ENCODE measurements at regions not wholly inside any gene's neighbourhood (a gene's known extent, or its start where the extent isn't known, plus 50 kb on each side); places are given as distances from the start of the nearest gene placed in this dataset.

DNA sequence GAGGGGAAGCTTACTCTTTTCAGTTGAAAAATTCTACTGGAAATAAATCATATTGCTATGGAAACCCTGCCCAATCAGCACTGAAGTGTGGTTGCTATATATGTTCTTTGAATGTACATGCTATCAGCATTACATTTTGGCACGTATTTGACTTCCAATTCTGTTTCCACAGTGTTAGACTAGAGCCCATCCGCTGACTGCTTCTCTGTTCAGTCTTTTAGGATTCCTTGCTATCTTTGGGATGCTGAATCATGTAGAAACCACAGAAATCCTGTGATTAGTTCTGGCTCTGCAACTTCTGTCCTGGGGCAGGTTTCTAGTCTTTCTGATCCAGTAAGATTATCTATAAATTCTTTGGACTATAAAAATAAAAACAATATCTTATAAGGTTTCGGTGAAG, 128.2 kb upstream of the SLC7A14 start:
- Histone ChIP-seq H3K36me3 (replicated peaks in 1 of 2; ENCODE audit: control insufficient read depth in 1 of 2, insufficient read depth in 2 of 2, low read length in 1 of 2) (no peaks in the 10 kb centered on the region), H3K4me3 (ENCODE audit: low read depth in 2 of 2, low read length in 1 of 2) (no peak overlapping the region), H3F3A (replicated peaks; ENCODE audit: insufficient read depth) (peaks cover 41% of the 10 kb centered on the region), H3K4me2 (peak overlapping the region; percentile 29; the same call in 1 of the 2 replicates), H3K9ac (peak overlapping the region; percentile 36), H2AFZ (ENCODE audit: low read depth) (no peak overlapping the region), H4K20me1 (ENCODE audit: insufficient read depth) (no peaks in the 10 kb centered on the region), H3K4me1 (ENCODE audit: control insufficient read depth in 1 of 2, insufficient read depth in 2 of 2, low read depth in 1 of 2, low read length in 1 of 2) (peaks cover 2 to 18% of the 10 kb centered on the region in 2 experiments; a peak in 3 of 4 replicates), H3K27ac (ENCODE audit: low read depth in 2 of 2, low read length in 1 of 2) (peak overlapping the region; percentile 40 to 80; a peak in 3 of 4 replicates), H3K79me2 (ENCODE audit: insufficient read depth) (no peaks in the 10 kb centered on the region), H3K9me3 (0 out of 2 replicates have a peak, but pooled peaks cover 5% of the 10 kb centered on the region), H3K27me3 (ENCODE audit: insufficient read depth) (no peaks in the 10 kb centered on the region), H3K9me2 (no peaks in the 10 kb centered on the region)
- WGBS (ENCODE audit: low lambda C conversion rate), result 44% methylated on average over 3 of the region's 3 CpGs
- ChIA-PET POLR2A (no interaction called here), CTCF (interaction anchor here (0.6 to 1.1 kb wide), 3 partner anchors 23 to 301 kb away, joined by 3 read pairs; no protein-coding TSS in a partner anchor)
- no peak for DNase-seq
- TF ChIP-seq SIN3A (IDR thresholded peaks at IDR 0.05; ENCODE audit: borderline replicate concordance, low read depth, low read length) (no peak), MEF2A (IDR thresholded peaks at IDR 0.05; ENCODE audit: borderline replicate concordance, low read depth) (peak; percentile 82), RAD21 (IDR thresholded peaks at IDR 0.05; ENCODE audit: low read length) (no peak), NFIC (IDR thresholded peaks at IDR 0.05; ENCODE audit: borderline replicate concordance) (peak; percentile 55), FOSL2 (IDR thresholded peaks at IDR 0.05; ENCODE audit: borderline replicate concordance, low read depth) (no peak)

DNA sequence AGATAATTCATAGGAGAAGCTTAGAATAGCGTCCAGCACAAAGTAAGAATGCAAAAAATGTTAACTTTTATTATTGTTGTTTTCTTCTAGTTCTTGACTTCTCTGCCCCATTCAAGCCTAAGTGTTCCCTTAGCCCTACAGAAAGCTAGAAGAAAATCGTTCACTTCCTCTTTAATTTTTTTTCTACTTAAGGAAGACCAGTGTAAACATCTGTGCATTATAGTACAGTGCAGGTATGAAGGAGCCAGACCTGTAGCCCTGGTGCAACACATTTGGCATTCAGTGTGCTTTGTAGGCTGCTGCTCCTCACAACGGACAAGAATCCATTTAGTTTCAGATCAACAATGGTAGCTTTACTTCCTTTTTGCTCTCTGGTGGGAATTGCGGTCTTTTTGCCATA, 127.8 kb upstream of the SLC7A14 start:
- Histone ChIP-seq H3K4me3 (ENCODE audit: low read depth in 2 of 2, low read length in 1 of 2) (no peak overlapping the region), H3K36me3 (replicated peaks in 1 of 2; ENCODE audit: control insufficient read depth in 1 of 2, insufficient read depth in 2 of 2, low read length in 1 of 2) (no peaks in the 10 kb centered on the region), H3K9ac (peak overlapping the region; percentile 36), H4K20me1 (ENCODE audit: insufficient read depth) (no peaks in the 10 kb centered on the region), H3K9me2 (no peaks in the 10 kb centered on the region), H3K4me1 (ENCODE audit: control insufficient read depth in 1 of 2, insufficient read depth in 2 of 2, low read depth in 1 of 2, low read length in 1 of 2) (peaks cover 2 to 18% of the 10 kb centered on the region in 2 experiments; a peak in 3 of 4 replicates), H3K27ac (ENCODE audit: low read depth in 2 of 2, low read length in 1 of 2) (peak overlapping the region; percentile 70 to 80; a peak in 3 of 4 replicates), H3K4me2 (peak overlapping the region; percentile 29), H3K79me2 (ENCODE audit: insufficient read depth) (no peaks in the 10 kb centered on the region), H3K27me3 (ENCODE audit: insufficient read depth) (no peaks in the 10 kb centered on the region), H2AFZ (ENCODE audit: low read depth) (no peak overlapping the region), H3K9me3 (0 out of 2 replicates have a peak, but pooled peaks cover 5% of the 10 kb centered on the region), H3F3A (replicated peaks; ENCODE audit: insufficient read depth) (peaks cover 41% of the 10 kb centered on the region)
- no peak for DNase-seq
- POLR2A ChIA-PET, result no interaction called here
- TF ChIP-seq POLR2AphosphoS5 (IDR thresholded peaks at IDR 0.05; ENCODE audit: low read depth, low read length), result no peak
- TF ChIP-seq ELF1 (IDR thresholded peaks at IDR 0.05), result no peak
- no peak for TF ChIP-seq TCF12 (IDR thresholded peaks at IDR 0.05)
- TF ChIP-seq, protein P1, sequence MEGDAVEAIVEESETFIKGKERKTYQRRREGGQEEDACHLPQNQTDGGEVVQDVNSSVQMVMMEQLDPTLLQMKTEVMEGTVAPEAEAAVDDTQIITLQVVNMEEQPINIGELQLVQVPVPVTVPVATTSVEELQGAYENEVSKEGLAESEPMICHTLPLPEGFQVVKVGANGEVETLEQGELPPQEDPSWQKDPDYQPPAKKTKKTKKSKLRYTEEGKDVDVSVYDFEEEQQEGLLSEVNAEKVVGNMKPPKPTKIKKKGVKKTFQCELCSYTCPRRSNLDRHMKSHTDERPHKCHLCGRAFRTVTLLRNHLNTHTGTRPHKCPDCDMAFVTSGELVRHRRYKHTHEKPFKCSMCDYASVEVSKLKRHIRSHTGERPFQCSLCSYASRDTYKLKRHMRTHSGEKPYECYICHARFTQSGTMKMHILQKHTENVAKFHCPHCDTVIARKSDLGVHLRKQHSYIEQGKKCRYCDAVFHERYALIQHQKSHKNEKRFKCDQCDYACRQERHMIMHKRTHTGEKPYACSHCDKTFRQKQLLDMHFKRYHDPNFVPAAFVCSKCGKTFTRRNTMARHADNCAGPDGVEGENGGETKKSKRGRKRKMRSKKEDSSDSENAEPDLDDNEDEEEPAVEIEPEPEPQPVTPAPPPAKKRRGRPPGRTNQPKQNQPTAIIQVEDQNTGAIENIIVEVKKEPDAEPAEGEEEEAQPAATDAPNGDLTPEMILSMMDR (IDR thresholded peaks at IDR 0.05), result no peak
- CTCF ChIA-PET, result interaction anchor here (0.6 to 1.4 kb wide), 5 partner anchors 11 to 300 kb away, joined by 3 to 6 read pairs (median 3); no protein-coding TSS in a partner anchor
- WGBS (ENCODE audit: low lambda C conversion rate), result 78% methylated on average over 4 of the region's 4 CpGs

DNA sequence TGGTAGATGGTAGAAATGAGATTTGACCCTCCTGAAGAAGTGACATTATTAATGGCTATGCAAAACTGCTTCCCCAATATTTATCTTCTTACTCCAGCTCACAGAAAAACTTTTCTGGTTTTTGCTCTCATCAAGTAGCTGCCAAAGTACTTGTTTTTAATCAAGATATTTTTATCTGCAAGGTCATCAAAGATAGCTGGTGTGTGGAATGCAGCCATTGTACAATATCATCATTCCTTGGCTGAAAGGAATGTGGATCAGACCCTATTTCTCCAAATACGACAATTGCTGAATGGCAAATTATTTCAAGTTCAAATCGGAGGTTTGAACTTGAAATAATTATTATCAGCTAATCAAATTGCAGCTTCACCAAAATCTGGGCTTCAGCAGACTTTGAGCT, 126.9 kb upstream of the SLC7A14 start:
- ChIA-PET POLR2A (no interaction called here), CTCF (interaction anchor here (0.9 to 1.4 kb wide), 3 partner anchors 10 to 98 kb away, joined by 3 to 6 read pairs (median 3); no protein-coding TSS in a partner anchor)
- TF ChIP-seq FOXM1 (IDR thresholded peaks at IDR 0.05; ENCODE audit: low read depth), result no peak
- TF ChIP-seq NFIC (IDR thresholded peaks at IDR 0.05; ENCODE audit: borderline replicate concordance), result peak; percentile 70
- peak in 1 of 2 experiments; percentile 83; a peak in 2 of 4 replicates for TF ChIP-seq EP300 (IDR thresholded peaks at IDR 0.05; ENCODE audit: borderline replicate concordance in 1 of 2, low read depth in 1 of 2, low read length in 1 of 2)
- no peak for TF ChIP-seq MXI1 (IDR thresholded peaks at IDR 0.05; ENCODE audit: low read depth, low read length)
- TF ChIP-seq, protein P2, sequence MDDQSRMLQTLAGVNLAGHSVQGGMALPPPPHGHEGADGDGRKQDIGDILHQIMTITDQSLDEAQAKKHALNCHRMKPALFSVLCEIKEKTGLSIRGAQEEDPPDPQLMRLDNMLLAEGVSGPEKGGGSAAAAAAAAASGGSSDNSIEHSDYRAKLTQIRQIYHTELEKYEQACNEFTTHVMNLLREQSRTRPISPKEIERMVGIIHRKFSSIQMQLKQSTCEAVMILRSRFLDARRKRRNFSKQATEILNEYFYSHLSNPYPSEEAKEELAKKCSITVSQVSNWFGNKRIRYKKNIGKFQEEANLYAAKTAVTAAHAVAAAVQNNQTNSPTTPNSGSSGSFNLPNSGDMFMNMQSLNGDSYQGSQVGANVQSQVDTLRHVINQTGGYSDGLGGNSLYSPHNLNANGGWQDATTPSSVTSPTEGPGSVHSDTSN (IDR thresholded peaks at IDR 0.05), result peak; percentile 65
- peak; percentile 60 for TF ChIP-seq JUND (IDR thresholded peaks at IDR 0.05)
- TF ChIP-seq, protein P3, sequence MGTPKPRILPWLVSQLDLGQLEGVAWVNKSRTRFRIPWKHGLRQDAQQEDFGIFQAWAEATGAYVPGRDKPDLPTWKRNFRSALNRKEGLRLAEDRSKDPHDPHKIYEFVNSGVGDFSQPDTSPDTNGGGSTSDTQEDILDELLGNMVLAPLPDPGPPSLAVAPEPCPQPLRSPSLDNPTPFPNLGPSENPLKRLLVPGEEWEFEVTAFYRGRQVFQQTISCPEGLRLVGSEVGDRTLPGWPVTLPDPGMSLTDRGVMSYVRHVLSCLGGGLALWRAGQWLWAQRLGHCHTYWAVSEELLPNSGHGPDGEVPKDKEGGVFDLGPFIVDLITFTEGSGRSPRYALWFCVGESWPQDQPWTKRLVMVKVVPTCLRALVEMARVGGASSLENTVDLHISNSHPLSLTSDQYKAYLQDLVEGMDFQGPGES (IDR thresholded peaks at IDR 0.05; ENCODE audit: low read depth, low read length), result no peak
- peak; percentile 84 for TF ChIP-seq TCF12 (IDR thresholded peaks at IDR 0.05)
- TF ChIP-seq RXRA (IDR thresholded peaks at IDR 0.05; ENCODE audit: borderline replicate concordance, low read depth), result peak; percentile 39; the same call in 1 of the 2 replicates
- 0 out of 2 replicates have a peak, but pooled peaks have one; percentile 62 for TF ChIP-seq TEAD4 (IDR thresholded peaks at IDR 0.05; ENCODE audit: borderline replicate concordance, insufficient read depth)
- peak; percentile 41; the same call in 1 of the 2 replicates for TF ChIP-seq MEF2A (IDR thresholded peaks at IDR 0.05; ENCODE audit: borderline replicate concordance, low read depth)

More for the DNA sequence above, 126.9 kb upstream of the SLC7A14 start:
- 0 out of 2 replicates have a peak, but pooled peaks cover 5% of the 10 kb centered on the region for H3K9me3 ChIP-seq
- peaks cover 2 to 18% of the 10 kb centered on the region in 2 experiments; a peak in 3 of 4 replicates for H3K4me1 ChIP-seq (ENCODE audit: control insufficient read depth in 1 of 2, insufficient read depth in 2 of 2, low read depth in 1 of 2, low read length in 1 of 2)
- no peaks in the 10 kb centered on the region for H4K20me1 ChIP-seq (ENCODE audit: insufficient read depth)
- H3K36me3 ChIP-seq (replicated peaks in 1 of 2; ENCODE audit: control insufficient read depth in 1 of 2, insufficient read depth in 2 of 2, low read length in 1 of 2), result no peaks in the 10 kb centered on the region
- H2AFZ ChIP-seq (ENCODE audit: low read depth), result no peak overlapping the region
- H3K27me3 ChIP-seq (ENCODE audit: insufficient read depth), result no peaks in the 10 kb centered on the region
- no peaks in the 10 kb centered on the region for H3K9me2 ChIP-seq
- H3K9ac ChIP-seq, result no peak overlapping the region
- H3F3A ChIP-seq (replicated peaks; ENCODE audit: insufficient read depth), result peaks cover 41% of the 10 kb centered on the region
- peak overlapping the region; percentile 70 to 80; a peak in 3 of 4 replicates for H3K27ac ChIP-seq (ENCODE audit: low read depth in 2 of 2, low read length in 1 of 2)
- no peak overlapping the region for H3K4me2 ChIP-seq
- DNase-seq, result no peak
- no peaks in the 10 kb centered on the region for H3K79me2 ChIP-seq (ENCODE audit: insufficient read depth)
- 41% methylated on average over 2 of the region's 2 CpGs for WGBS (ENCODE audit: low lambda C conversion rate)
- H3K4me3 ChIP-seq (ENCODE audit: low read depth in 2 of 2, low read length in 1 of 2), result no peak overlapping the region

All from SK-N-SH (cell line).